ENCODE measurements at regions not wholly inside any gene's neighbourhood (a gene's known extent, or its start where the extent isn't known, plus 50 kb on each side); places are given as distances from the start of the nearest gene placed in this dataset.

DNA sequence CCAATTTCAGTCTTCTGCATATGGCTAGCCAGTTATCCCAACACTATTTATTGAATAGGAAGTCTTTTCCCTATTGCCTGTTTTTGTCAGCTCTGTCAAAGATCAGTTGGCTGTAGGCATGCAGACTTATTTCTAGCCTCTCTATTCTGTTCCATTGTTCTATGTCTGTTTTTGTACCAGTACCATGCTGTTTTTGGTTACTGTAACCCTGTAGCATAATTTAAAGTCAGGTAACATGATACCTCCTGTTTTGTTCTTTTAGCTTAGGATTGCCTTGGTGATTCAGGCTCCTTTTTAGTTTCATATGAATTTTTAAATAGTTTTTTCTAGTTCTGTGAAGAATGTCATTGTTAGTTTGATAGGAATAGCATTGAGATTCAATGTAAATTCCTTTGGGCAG, 104.9 kb upstream of the SLCO6A1 start:
- Mint-ChIP-seq H3K27ac (ENCODE audit: unreplicated experiment) (no peak overlapping the region), H3K4me1 (ENCODE audit: low read depth, unreplicated experiment) (peaks cover 3% of the 10 kb centered on the region), H3K36me3 (ENCODE audit: low read depth, unreplicated experiment) (no peaks in the 10 kb centered on the region), H3K27me3 (ENCODE audit: low read depth, unreplicated experiment) (no peaks in the 10 kb centered on the region), H3K9me3 (ENCODE audit: unreplicated experiment) (no peaks in the 10 kb centered on the region), H3K4me3 (ENCODE audit: unreplicated experiment) (no peak overlapping the region)
- Histone ChIP-seq H3K9me3 (ENCODE audit: insufficient read depth, low read depth, low read length) (no peaks in the 10 kb centered on the region), H3K4me1 (ENCODE audit: insufficient read depth, low read length) (no peaks in the 10 kb centered on the region), H2AFZ (ENCODE audit: low read depth, low read length) (no peak overlapping the region), H3K4me3 (ENCODE audit: insufficient read depth, low read depth, low read length) (no peak overlapping the region), H4K20me1 (ENCODE audit: insufficient read depth, low read length) (no peaks in the 10 kb centered on the region), H3K9ac (ENCODE audit: low read length) (no peak overlapping the region), H3K79me2 (ENCODE audit: insufficient read depth, low read length) (no peaks in the 10 kb centered on the region), H3K27ac (ENCODE audit: low read depth, low read length) (no peak overlapping the region), H3K4me2 (ENCODE audit: low read length) (no peak overlapping the region), H3K27me3 (ENCODE audit: insufficient read depth, low read length) (no peaks in the 10 kb centered on the region), H3K36me3 (ENCODE audit: insufficient read depth, low read length) (no peaks in the 10 kb centered on the region)
- DNase-seq (ENCODE audit: low read depth) (no peak), FAIRE-seq (no peak)
- no peak for TF ChIP-seq EZH2 (IDR thresholded peaks at IDR 0.05; ENCODE audit: insufficient read depth, low read length)
- TF ChIP-seq, protein P1, sequence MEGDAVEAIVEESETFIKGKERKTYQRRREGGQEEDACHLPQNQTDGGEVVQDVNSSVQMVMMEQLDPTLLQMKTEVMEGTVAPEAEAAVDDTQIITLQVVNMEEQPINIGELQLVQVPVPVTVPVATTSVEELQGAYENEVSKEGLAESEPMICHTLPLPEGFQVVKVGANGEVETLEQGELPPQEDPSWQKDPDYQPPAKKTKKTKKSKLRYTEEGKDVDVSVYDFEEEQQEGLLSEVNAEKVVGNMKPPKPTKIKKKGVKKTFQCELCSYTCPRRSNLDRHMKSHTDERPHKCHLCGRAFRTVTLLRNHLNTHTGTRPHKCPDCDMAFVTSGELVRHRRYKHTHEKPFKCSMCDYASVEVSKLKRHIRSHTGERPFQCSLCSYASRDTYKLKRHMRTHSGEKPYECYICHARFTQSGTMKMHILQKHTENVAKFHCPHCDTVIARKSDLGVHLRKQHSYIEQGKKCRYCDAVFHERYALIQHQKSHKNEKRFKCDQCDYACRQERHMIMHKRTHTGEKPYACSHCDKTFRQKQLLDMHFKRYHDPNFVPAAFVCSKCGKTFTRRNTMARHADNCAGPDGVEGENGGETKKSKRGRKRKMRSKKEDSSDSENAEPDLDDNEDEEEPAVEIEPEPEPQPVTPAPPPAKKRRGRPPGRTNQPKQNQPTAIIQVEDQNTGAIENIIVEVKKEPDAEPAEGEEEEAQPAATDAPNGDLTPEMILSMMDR (IDR thresholded peaks at IDR 0.05; ENCODE audit: insufficient read depth, low read depth, low read length), result no peak

DNA sequence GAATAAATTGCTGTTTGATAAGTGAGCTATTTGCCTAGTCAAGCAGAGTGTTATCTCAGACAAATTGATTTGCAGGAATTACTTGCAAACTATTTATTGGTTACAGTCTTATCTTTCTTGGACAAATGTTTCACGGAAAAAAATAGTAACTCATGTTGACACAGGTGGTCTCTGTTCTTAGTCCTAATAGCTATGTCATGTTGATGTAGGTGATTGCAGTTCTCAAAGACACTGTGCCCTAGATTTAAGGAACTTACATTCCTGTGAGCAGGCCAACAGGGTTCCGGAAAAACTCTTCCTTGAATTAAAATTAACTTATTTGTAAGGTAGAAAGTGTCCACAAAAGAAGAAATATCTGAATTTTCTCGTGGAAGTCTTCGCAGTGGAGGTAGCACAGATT, 109.6 kb upstream of the SLCO6A1 start:
- no peaks in the 10 kb centered on the region for H3K9me3 Mint-ChIP-seq (ENCODE audit: unreplicated experiment)
- H3K9ac ChIP-seq (ENCODE audit: low read length), result no peak overlapping the region
- no peaks in the 10 kb centered on the region for H3K36me3 Mint-ChIP-seq (ENCODE audit: low read depth, unreplicated experiment)
- no peaks in the 10 kb centered on the region for H3K4me1 Mint-ChIP-seq (ENCODE audit: low read depth, unreplicated experiment)
- no peak overlapping the region for H3K4me3 ChIP-seq (ENCODE audit: insufficient read depth, low read depth, low read length)
- FAIRE-seq, result no peak
- no peak overlapping the region for H3K4me3 Mint-ChIP-seq (ENCODE audit: unreplicated experiment)
- H3K27me3 ChIP-seq (ENCODE audit: insufficient read depth, low read length), result no peaks in the 10 kb centered on the region
- no peak overlapping the region for H3K27ac ChIP-seq (ENCODE audit: low read depth, low read length)
- H3K36me3 ChIP-seq (ENCODE audit: insufficient read depth, low read length), result no peaks in the 10 kb centered on the region
- H4K20me1 ChIP-seq (ENCODE audit: insufficient read depth, low read length), result no peaks in the 10 kb centered on the region
- H3K79me2 ChIP-seq (ENCODE audit: insufficient read depth, low read length), result no peaks in the 10 kb centered on the region
- no peak overlapping the region for H3K27ac Mint-ChIP-seq (ENCODE audit: unreplicated experiment)
- H3K4me1 ChIP-seq (ENCODE audit: insufficient read depth, low read length), result no peaks in the 10 kb centered on the region
- no peaks in the 10 kb centered on the region for H3K27me3 Mint-ChIP-seq (ENCODE audit: low read depth, unreplicated experiment)
- TF ChIP-seq, protein P1 (IDR thresholded peaks at IDR 0.05; ENCODE audit: insufficient read depth, low read depth, low read length), result no peak
- TF ChIP-seq EZH2 (IDR thresholded peaks at IDR 0.05; ENCODE audit: insufficient read depth, low read length), result no peak
- no peak overlapping the region for H3K4me2 ChIP-seq (ENCODE audit: low read length)
- no peaks in the 10 kb centered on the region for H3K9me3 ChIP-seq (ENCODE audit: insufficient read depth, low read depth, low read length)
- no peak overlapping the region for H2AFZ ChIP-seq (ENCODE audit: low read depth, low read length)
- DNase-seq (ENCODE audit: low read depth), result no peak

DNA sequence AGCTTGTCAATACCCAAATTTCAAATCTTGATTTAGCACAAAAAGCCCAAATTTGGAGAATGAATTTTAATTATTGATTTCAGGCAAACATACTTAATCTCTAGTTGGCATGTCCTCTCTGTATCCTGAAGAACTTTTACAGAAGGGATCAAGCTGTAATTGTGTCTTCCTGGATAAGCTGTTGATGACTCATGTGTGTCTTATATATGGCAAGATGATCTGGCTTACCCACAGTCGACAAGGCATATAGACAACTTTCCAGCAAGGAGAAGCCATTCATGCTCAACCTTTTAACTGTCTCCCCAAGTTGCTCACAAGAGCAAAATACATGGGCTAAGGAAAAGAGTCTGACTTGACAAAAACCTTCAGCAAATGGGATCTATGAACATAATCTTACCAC, 112.5 kb upstream of the SLCO6A1 start:
- no peaks in the 10 kb centered on the region for H4K20me1 ChIP-seq (ENCODE audit: insufficient read depth, low read length)
- no peaks in the 10 kb centered on the region for H3K36me3 Mint-ChIP-seq (ENCODE audit: low read depth, unreplicated experiment)
- no peaks in the 10 kb centered on the region for H3K79me2 ChIP-seq (ENCODE audit: insufficient read depth, low read length)
- DNase-seq (ENCODE audit: low read depth) (no peak), FAIRE-seq (peak; percentile 5)
- H3K27ac ChIP-seq (ENCODE audit: low read depth, low read length), result no peak overlapping the region
- no peak overlapping the region for H2AFZ ChIP-seq (ENCODE audit: low read depth, low read length)
- no peaks in the 10 kb centered on the region for H3K9me3 ChIP-seq (ENCODE audit: insufficient read depth, low read depth, low read length)
- no peak overlapping the region for H3K4me2 ChIP-seq (ENCODE audit: low read length)
- H3K36me3 ChIP-seq (ENCODE audit: insufficient read depth, low read length), result no peaks in the 10 kb centered on the region
- no peaks in the 10 kb centered on the region for H3K4me1 Mint-ChIP-seq (ENCODE audit: low read depth, unreplicated experiment)
- no peak overlapping the region for H3K4me3 Mint-ChIP-seq (ENCODE audit: unreplicated experiment)
- no peaks in the 10 kb centered on the region for H3K9me3 Mint-ChIP-seq (ENCODE audit: unreplicated experiment)
- H3K27me3 Mint-ChIP-seq (ENCODE audit: low read depth, unreplicated experiment), result no peaks in the 10 kb centered on the region
- TF ChIP-seq, protein P1 (IDR thresholded peaks at IDR 0.05; ENCODE audit: insufficient read depth, low read depth, low read length), result no peak
- TF ChIP-seq EZH2 (IDR thresholded peaks at IDR 0.05; ENCODE audit: insufficient read depth, low read length), result no peak
- H3K4me1 ChIP-seq (ENCODE audit: insufficient read depth, low read length), result no peaks in the 10 kb centered on the region
- H3K4me3 ChIP-seq (ENCODE audit: insufficient read depth, low read depth, low read length), result no peak overlapping the region
- no peak overlapping the region for H3K9ac ChIP-seq (ENCODE audit: low read length)
- H3K27ac Mint-ChIP-seq (ENCODE audit: unreplicated experiment), result no peak overlapping the region
- no peaks in the 10 kb centered on the region for H3K27me3 ChIP-seq (ENCODE audit: insufficient read depth, low read length)
